ENCODE measurements at regions not wholly inside any gene's neighbourhood (a gene's known extent, or its start where the extent isn't known, plus 50 kb on each side); places are given as distances from the start of the nearest gene placed in this dataset.
"Not testable (repeated sequence)": the region's sequence is repeated elsewhere in the genome, so short reads cannot be mapped to it uniquely, and the experiment has no call there.

DNA sequence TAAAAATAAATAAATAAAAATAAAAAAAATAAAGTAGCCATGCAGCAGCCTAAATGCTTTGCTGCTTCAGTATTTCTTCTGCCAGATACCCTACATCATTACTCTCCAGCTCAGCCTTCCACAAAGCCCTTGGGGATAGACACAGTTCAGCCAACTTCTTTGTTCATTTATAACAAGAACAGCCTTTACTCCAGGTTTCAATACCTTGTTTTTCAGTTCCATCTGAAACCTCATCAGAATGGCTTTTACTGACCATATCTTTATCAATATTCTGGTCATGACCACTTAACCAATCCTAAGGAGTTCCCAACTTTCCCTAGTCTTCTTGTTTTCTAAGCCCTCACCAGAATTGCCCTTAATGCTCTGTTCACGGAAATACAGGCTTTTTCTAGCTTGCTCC, 128.3 kb upstream of the MED14 start:
- Histone ChIP-seq H3K4me3 (ENCODE audit: low read depth in 1 of 2, low read length in 1 of 2) (no peak overlapping the region), H3K27me3 (no peaks in the 10 kb centered on the region), H3K4me1 (ENCODE audit: control insufficient read depth in 1 of 2, insufficient read depth in 1 of 2, low read depth in 1 of 2, low read length in 1 of 2) (no peaks in the 10 kb centered on the region), H3K36me3 (no peaks in the 10 kb centered on the region), H3K9me3 (no peaks in the 10 kb centered on the region), H3K27ac (no peak overlapping the region)
- TF ChIP-seq, protein P1, sequence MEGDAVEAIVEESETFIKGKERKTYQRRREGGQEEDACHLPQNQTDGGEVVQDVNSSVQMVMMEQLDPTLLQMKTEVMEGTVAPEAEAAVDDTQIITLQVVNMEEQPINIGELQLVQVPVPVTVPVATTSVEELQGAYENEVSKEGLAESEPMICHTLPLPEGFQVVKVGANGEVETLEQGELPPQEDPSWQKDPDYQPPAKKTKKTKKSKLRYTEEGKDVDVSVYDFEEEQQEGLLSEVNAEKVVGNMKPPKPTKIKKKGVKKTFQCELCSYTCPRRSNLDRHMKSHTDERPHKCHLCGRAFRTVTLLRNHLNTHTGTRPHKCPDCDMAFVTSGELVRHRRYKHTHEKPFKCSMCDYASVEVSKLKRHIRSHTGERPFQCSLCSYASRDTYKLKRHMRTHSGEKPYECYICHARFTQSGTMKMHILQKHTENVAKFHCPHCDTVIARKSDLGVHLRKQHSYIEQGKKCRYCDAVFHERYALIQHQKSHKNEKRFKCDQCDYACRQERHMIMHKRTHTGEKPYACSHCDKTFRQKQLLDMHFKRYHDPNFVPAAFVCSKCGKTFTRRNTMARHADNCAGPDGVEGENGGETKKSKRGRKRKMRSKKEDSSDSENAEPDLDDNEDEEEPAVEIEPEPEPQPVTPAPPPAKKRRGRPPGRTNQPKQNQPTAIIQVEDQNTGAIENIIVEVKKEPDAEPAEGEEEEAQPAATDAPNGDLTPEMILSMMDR (IDR thresholded peaks at IDR 0.05): no peak

- H3K27ac ChIP-seq: no peak overlapping the region
- TF ChIP-seq, protein P1 (IDR thresholded peaks at IDR 0.05): no peak
- H3K9me3 ChIP-seq: no peaks in the 10 kb centered on the region
- H3K36me3 ChIP-seq: no peaks in the 10 kb centered on the region
- H3K27me3 ChIP-seq: no peaks in the 10 kb centered on the region
- no peak overlapping the region for H3K4me3 ChIP-seq (ENCODE audit: low read depth in 1 of 2, low read length in 1 of 2)
- H3K4me1 ChIP-seq (ENCODE audit: control insufficient read depth in 1 of 2, insufficient read depth in 1 of 2, low read depth in 1 of 2, low read length in 1 of 2): no peaks in the 10 kb centered on the region
These were observed 129.6 kb upstream of the MED14 start for GRCh38 chrX:40864972-40865371.

- H3K4me3 ChIP-seq (ENCODE audit: low read depth in 1 of 2, low read length in 1 of 2): no peak overlapping the region
- TF ChIP-seq, protein P1 (IDR thresholded peaks at IDR 0.05): no peak
- H3K4me1 ChIP-seq (ENCODE audit: control insufficient read depth in 1 of 2, insufficient read depth in 1 of 2, low read depth in 1 of 2, low read length in 1 of 2): no peaks in the 10 kb centered on the region
- no peaks in the 10 kb centered on the region for H3K9me3 ChIP-seq
- H3K27ac ChIP-seq: no peak overlapping the region
- H3K27me3 ChIP-seq: no peaks in the 10 kb centered on the region
- no peaks in the 10 kb centered on the region for H3K36me3 ChIP-seq
These were observed 131.6 kb upstream of the MED14 start for GRCh38 chrX:40866893-40867292.

GRCh38 chrX:40867352-40867751, 132.0 kb upstream of the MED14 start:
- Histone ChIP-seq H3K4me3 (ENCODE audit: low read depth in 1 of 2, low read length in 1 of 2) (no peak overlapping the region), H3K36me3 (no peaks in the 10 kb centered on the region), H3K4me1 (ENCODE audit: control insufficient read depth in 1 of 2, insufficient read depth in 1 of 2, low read depth in 1 of 2, low read length in 1 of 2) (no peaks in the 10 kb centered on the region), H3K27me3 (no peaks in the 10 kb centered on the region), H3K9me3 (no peaks in the 10 kb centered on the region), H3K27ac (no peak overlapping the region)
- TF ChIP-seq, protein P1 (IDR thresholded peaks at IDR 0.05): no peak

DNA sequence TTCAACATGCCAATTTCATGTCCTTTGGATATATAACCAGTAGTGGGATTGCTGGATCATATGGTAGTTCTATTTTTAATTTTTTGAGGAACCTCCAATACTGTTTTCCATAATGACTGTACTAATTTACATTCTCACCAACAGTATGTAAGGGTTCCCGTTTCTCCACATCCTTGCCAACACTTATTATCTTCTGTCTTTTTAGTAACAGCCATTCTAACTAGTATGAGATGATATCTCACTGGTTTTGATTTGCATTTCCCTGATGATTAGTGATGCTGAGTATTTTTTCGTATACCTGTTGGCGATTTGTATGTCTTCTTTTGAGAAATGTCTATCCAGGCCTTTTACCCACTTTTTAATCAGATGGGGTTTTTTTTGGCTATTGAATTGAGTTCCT, 133.5 kb upstream of the MED14 start:
- no peaks in the 10 kb centered on the region for H3K36me3 ChIP-seq
- no peak overlapping the region for H3K27ac ChIP-seq
- TF ChIP-seq, protein P1 (IDR thresholded peaks at IDR 0.05): no peak
- H3K4me3 ChIP-seq (ENCODE audit: low read depth in 1 of 2, low read length in 1 of 2): no peak overlapping the region
- H3K27me3 ChIP-seq: no peaks in the 10 kb centered on the region
- H3K4me1 ChIP-seq (ENCODE audit: control insufficient read depth in 1 of 2, insufficient read depth in 1 of 2, low read depth in 1 of 2, low read length in 1 of 2): no peaks in the 10 kb centered on the region
- H3K9me3 ChIP-seq: no peaks in the 10 kb centered on the region

DNA sequence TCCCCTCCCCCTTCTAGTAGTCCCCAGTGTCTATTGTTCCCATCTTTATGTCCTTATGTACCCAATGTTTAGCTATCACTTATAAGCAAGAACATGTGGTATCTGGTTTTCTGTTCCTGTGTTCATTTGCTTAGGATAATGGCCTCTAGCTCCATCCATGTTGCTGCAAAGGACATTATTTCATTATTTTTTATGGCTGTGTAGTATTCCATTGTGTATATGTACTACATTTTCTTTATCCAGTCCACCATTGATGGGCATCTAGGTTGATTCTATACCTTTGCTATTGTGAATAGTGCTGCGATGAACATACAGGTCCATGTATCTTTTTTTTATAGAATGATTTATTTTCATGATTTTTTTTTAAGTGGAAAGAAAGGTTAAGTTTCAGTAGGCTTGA, 135.6 kb upstream of the MED14 start:
- H3K4me3 ChIP-seq (ENCODE audit: low read depth in 1 of 2, low read length in 1 of 2); H3K27me3 ChIP-seq; H3K9me3 ChIP-seq; H3K36me3 ChIP-seq; H3K27ac ChIP-seq; H3K4me1 ChIP-seq (ENCODE audit: control insufficient read depth in 1 of 2, insufficient read depth in 1 of 2, low read depth in 1 of 2, low read length in 1 of 2): not testable (repeated sequence)

All from neutrophil (primary cell).